Common myeloid progenitor, CD34-positive (primary cell): ENCODE measurements at regions not wholly inside any gene's neighbourhood (a gene's known extent, or its start where the extent isn't known, plus 50 kb on each side); places are given as distances from the start of the nearest gene placed in this dataset.
A peak's percentile ranks its signal among the peaks of the same experiment; 100 is the strongest.
"Not testable (repeated sequence)": the region's sequence is repeated elsewhere in the genome, so short reads cannot be mapped to it uniquely, and the experiment has no call there.

ENCODE experiments used
- CTCF ChIA-PET: fragments of 350-600 bp; sonication (Branson Sonifier 250); formaldehyde crosslinking; loops from one replicate; lab custom pipeline; 2021; ENCODE audit warnings: antibody characterized with exemption; lab: Charles Lee
- POLR2A ChIA-PET: fragments of 350-600 bp; sonication (Branson Sonifier 250); formaldehyde crosslinking; loops from one replicate; lab custom pipeline; 2021; ENCODE audit warnings: antibody characterized with exemption; lab: Charles Lee
- DNase-seq, 3 donors: peaks; one replicate each; pipeline versions ENCODE4 v3.0.0 to v3.0.0-alpha.2; 2013
- H3K27ac ChIP-seq, 2 experiments: 1 replicate in 1 of 2; 2 replicates in 1 of 2; pipeline ENCODE4 v1.7.0; 2013; ENCODE audit warnings: inconsistent platforms in 2 of 2, low read length in 2 of 2, mild to moderate bottlenecking in 2 of 2, low read depth in 1 of 2, moderate library complexity in 1 of 2; ENCODE audit not compliant: severe bottlenecking in 2 of 2, insufficient read depth in 1 of 2, poor library complexity in 1 of 2
- H3K27me3 ChIP-seq, 5 experiments: replicated peaks in 2 of 5; 1 replicate in 3 of 5; 2 replicates in 2 of 5; pipeline versions ENCODE4 v1.6.1 to v1.7.0; 2013; ENCODE audit warnings: low read length in 4 of 5, mild to moderate bottlenecking in 2 of 5, moderate library complexity in 2 of 5, inconsistent platforms in 1 of 5; ENCODE audit not compliant: insufficient read depth in 5 of 5, control insufficient read depth in 4 of 5
- H3K36me3 ChIP-seq, 4 experiments: 1 replicate in 2 of 4; 2 replicates in 2 of 4; pipeline versions ENCODE4 v1.6.1 to v1.7.0; 2013; ENCODE audit warnings: low read length in 3 of 4, control low read depth in 1 of 4, mild to moderate bottlenecking in 1 of 4; ENCODE audit not compliant: control insufficient read depth in 4 of 4, insufficient read depth in 4 of 4
- H3K4me1 ChIP-seq, 4 experiments: 1 replicate in 3 of 4; 2 replicates in 1 of 4; pipeline versions ENCODE4 v1.6.1 to v1.7.1; 2013; ENCODE audit warnings: low read length in 3 of 4, mild to moderate bottlenecking in 3 of 4, control low read depth in 1 of 4, inconsistent platforms in 1 of 4, moderate library complexity in 1 of 4; ENCODE audit not compliant: control insufficient read depth in 4 of 4, insufficient read depth in 4 of 4; ENCODE audit errors: control extremely low read depth in 1 of 4
- H3K4me3 ChIP-seq, 7 experiments: 1 replicate in 4 of 7; 2 replicates in 3 of 7; pipeline versions ENCODE4 v1.5.1 to v1.7.0; 2013; ENCODE audit warnings: mild to moderate bottlenecking in 7 of 7, low read length in 6 of 7, moderate library complexity in 6 of 7, inconsistent platforms in 2 of 7, low read depth in 2 of 7, control low read depth in 1 of 7; ENCODE audit not compliant: insufficient read depth in 4 of 7, control insufficient read depth in 1 of 7; ENCODE audit errors: extremely low read depth in 1 of 7
- H3K9me3 ChIP-seq, 5 experiments: 1 replicate in 4 of 5; 2 replicates in 1 of 5; pipeline versions ENCODE4 v1.6.1 to v1.7.1; 2013; ENCODE audit warnings: low read length in 4 of 5, mild to moderate bottlenecking in 2 of 5, inconsistent platforms in 1 of 5, low read depth in 1 of 5, moderate library complexity in 1 of 5; ENCODE audit not compliant: control insufficient read depth in 4 of 5, insufficient read depth in 2 of 5; ENCODE audit errors: control extremely low read depth in 1 of 5
- WGBS: methylation state at CpG from one replicate; pipeline ENCODE4 v1.1.5; 2013; ENCODE audit not compliant: insufficient coverage; 5-methylcytosine and 5-hydroxymethylcytosine counted together

DNA sequence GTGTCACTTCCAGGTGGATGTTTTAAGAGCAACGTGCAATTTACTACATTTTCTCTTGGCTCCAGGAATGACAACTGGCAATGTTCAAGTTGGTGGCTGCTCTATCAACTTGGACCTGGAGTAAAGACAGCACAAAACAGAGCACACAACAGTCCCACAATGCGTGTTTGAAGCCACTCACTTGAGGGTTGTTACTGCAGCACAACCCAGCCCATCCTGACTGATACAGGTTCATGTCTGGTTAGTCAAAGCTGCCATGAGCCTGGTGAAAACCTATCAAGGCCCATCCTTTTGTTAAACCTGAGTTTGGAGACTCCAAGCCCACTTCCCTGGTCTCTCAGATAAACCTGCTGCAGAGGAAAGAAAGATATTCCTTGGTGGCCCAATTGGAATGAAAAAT is 81.1 kb upstream of the LARP1 start:
- Histone ChIP-seq H3K36me3 (no peaks in the 10 kb centered on the region), H3K27me3 (no peaks in the 10 kb centered on the region), H3K4me1 (peaks cover 0 to 8% (median 2%) of the 10 kb centered on the region in 4 experiments), H3K27ac (no peak overlapping the region), H3K9me3 (no peaks in the 10 kb centered on the region), H3K4me3 (no peak overlapping the region)
- DNase-seq = no peak
- POLR2A ChIA-PET = no interaction called here
- WGBS = 94% methylated on average over 2 of the region's 2 CpGs
- CTCF ChIA-PET = interaction anchor here (0.8 to 1.8 kb wide), 4 partner anchors 9 to 24 kb away, joined by 3 read pairs; no protein-coding TSS in a partner anchor

DNA sequence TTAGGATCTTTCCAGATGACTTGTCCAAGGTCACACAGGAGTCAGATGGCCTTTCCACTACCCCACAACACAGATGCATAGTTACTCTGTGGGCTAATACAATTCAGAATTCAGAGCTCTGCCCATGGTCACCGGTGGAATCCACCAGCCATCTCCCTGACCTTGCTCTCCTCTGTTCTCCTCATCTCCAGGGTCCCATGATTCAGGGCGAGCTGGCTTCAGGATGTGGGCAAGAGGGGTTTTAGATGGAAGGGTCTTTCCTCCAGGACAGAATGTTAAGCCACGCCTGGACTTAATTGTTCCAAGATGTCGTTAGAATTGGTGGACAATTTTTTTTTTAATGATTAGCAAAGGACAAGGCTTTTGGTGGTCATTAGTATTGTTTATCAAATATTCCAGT is 81.7 kb upstream of the LARP1 start:
- Histone ChIP-seq H3K4me3 (no peak overlapping the region), H3K9me3 (peaks cover 0 to 5% (median 0%) of the 10 kb centered on the region in 5 experiments), H3K36me3 (no peaks in the 10 kb centered on the region), H3K4me1 (peaks cover 0 to 8% (median 2%) of the 10 kb centered on the region in 4 experiments), H3K27me3 (no peaks in the 10 kb centered on the region), H3K27ac (no peak overlapping the region)
- 100% methylated on average over 1 of the region's 4 CpGs for WGBS
- ChIA-PET POLR2A (no interaction called here), CTCF (interaction anchor here (0.9 to 1.8 kb wide), 3 partner anchors 9 to 24 kb away, joined by 3 read pairs; no protein-coding TSS in a partner anchor)
- no peak for DNase-seq

DNA sequence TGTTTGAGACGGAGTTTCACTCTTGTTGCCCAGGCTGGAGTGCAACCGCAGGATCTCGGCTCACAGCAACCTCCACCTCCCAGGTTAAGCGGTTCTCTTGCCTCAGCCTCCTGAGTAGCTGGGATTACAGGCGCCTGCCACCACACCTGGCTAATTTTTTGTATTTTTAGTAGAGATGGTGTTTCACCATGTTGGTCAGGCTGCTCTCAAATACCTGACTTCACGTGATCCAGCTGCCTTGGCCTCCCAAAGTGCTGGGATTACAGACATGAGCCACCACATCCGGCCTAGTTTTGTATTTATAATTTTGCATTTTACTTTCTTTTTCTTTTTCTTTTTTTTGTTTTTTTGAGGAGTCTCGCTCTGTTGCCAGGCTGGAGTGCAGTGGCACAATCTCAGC is 85.3 kb upstream of the LARP1 start:
- POLR2A ChIA-PET, H3K27me3 ChIP-seq, H3K4me3 ChIP-seq, H3K27ac ChIP-seq, H3K36me3 ChIP-seq, H3K4me1 ChIP-seq, DNase-seq: not testable (repeated sequence)
- H3K9me3 ChIP-seq = peaks cover under 1 to 12% (median 4%) of the 10 kb centered on the region in 5 experiments
- CTCF ChIA-PET = interaction anchor here (1.2 kb wide), 1 partner anchor 12 kb away, joined by 3 read pairs; no protein-coding TSS in a partner anchor
- 98% methylated on average over 5 of the region's 8 CpGs for WGBS

DNA sequence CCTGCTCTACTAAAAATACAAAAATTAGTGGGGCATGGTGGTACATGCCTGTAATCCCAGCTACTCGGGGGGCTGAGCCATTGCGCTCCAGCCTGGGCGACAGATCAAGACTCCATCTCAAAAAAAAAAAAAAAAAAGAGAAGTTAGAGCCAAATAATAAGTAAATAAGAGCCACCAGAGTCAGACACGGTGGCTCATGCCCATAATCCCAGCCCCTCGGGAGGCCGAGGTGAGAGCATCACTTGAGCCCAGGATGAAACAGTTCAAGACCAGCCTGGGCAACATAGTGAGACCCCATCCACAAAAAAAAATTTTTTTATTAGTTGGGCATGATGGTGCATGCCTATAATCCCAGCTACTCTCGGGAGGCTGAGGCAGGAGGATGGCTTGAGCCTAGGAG is 85.8 kb upstream of the LARP1 start:
- Histone ChIP-seq H3K27ac (no peak overlapping the region), H3K4me1 (no peaks in the 10 kb centered on the region), H3K9me3 (peaks cover 1 to 15% (median 4%) of the 10 kb centered on the region in 5 experiments), H3K27me3 (no peaks in the 10 kb centered on the region), H3K36me3 (no peaks in the 10 kb centered on the region), H3K4me3 (no peak overlapping the region)
- POLR2A ChIA-PET = no interaction called here
- CTCF ChIA-PET = no interaction called here
- 96% methylated on average over 4 of the region's 7 CpGs for WGBS
- DNase-seq = no peak

DNA sequence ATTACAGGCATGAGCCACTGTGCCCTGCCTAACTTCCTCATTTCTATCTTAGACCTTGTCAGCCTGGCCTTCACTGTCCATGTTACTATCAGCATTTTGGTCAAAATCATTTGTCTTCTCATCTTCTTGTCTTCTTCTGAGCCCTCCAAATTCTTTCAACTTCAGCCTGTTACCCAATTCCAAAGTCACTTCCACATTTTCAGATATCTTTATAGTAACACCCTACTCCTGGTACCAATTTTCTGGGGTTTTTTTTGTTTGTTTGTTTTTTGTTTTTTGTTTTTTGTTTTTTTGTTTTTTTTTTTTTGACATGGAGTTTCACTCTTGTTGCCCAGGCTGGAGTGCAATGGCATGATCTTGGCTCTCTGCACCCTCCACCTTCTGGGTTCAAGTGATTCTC is 90.3 kb upstream of the LARP1 start:
- ChIA-PET POLR2A (no interaction called here), CTCF (no interaction called here)
- H3K9me3 ChIP-seq = peaks cover 1 to 26% (median 11%) of the 10 kb centered on the region in 5 experiments

DNA sequence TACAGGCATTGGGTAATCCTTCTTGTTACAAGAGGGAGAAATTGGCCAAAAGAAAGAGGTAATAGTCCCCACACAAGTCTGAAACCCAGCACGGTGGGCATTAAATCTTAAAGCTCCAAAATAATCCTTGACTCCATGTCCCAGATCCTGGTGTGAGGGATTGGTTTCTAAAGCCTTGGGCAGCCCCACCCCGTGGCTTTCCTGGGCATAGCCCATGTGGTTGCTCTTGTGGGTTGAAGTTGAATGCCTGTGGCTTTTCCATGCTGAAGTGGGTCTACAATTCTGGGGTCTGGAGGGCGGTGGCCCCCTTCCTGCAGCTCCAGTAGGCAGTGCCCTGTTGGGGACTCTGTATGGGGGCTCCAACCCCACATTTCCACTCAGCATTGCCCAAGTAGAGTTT is 91.8 kb upstream of the LARP1 start:
- peaks cover 1 to 20% (median 11%) of the 10 kb centered on the region in 5 experiments for H3K9me3 ChIP-seq
- WGBS = 100% methylated on average over 1 of the region's 3 CpGs
- no peaks in the 10 kb centered on the region for H3K36me3 ChIP-seq
- H3K4me1 ChIP-seq = peaks cover 0 to 3% (median 0%) of the 10 kb centered on the region in 4 experiments
- no peak for DNase-seq
- CTCF ChIA-PET = no interaction called here
- no peak overlapping the region for H3K4me3 ChIP-seq
- no peaks in the 10 kb centered on the region for H3K27me3 ChIP-seq
- POLR2A ChIA-PET = no interaction called here
- no peak overlapping the region for H3K27ac ChIP-seq

More for the DNA sequence above, 90.3 kb upstream of the LARP1 start:
- no peaks in the 10 kb centered on the region for H3K27me3 ChIP-seq
- no peak overlapping the region for H3K4me3 ChIP-seq
- DNase-seq = peak in 2 of 3 donors; percentile 25 to 40
- no peaks in the 10 kb centered on the region for H3K36me3 ChIP-seq
- H3K4me1 ChIP-seq = peaks cover 0 to 3% (median 0%) of the 10 kb centered on the region in 4 experiments
- H3K27ac ChIP-seq = no peak overlapping the region

DNA sequence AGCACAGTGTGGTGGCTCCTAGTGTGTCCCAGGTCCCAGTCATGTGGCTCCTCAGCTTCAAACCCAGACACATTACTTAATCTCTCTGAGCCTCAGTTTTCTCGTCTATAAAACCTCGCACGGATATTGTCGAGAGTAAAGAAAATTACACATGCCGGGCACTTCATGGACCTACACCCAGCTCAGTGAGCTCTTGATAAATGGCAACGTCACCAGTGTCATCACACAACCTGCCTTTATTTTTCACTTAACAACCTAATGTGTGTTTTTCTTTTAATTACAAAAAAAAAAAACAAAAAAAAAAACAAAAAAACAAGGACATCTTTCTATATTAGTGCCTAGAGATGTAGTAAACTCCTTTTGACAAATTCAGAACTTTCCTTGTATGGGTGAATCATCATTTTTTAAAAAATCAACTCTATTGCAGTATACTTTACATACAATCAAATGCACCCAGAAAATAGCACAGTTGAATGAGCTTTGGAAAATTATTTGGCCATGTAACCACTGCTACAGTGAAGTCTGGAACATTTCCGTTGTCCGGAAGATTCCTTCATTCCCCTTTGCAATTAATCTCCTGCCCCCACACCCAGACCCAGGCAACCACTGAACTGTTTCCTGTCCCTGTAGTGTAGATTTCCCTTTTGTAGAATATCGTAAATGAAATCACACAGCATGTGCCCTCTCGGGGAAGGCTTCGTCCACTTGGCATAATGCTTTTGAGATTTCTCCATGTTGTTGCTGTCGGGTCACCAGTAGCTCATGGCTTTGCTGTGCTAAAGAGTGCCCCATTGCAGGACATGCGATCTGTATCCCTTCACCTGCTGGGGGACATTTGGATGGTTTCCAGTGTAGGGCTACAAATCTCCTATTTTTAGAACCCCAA is 100.4 kb upstream of the LARP1 start:
- Histone ChIP-seq H3K36me3 (no peaks in the 10 kb centered on the region), H3K4me3 (peak overlapping the region in 5 of 7 experiments; percentile 8 to 69 (median 28)), H3K27ac (peak overlapping the region in 1 of 2 experiments; percentile 80), H3K9me3 (no peaks in the 10 kb centered on the region), H3K4me1 (peaks cover 7 to 28% (median 25%) of the 10 kb centered on the region in 4 experiments), H3K27me3 (no peaks in the 10 kb centered on the region)
- 26% methylated on average over 11 of the region's 13 CpGs for WGBS
- ChIA-PET CTCF (interaction anchor here (1.0 to 1.7 kb wide), 5 partner anchors 18 to 214 kb away, joined by 3 to 4 read pairs (median 3); no protein-coding TSS in a partner anchor), POLR2A (interaction anchor here (0.8 to 1.5 kb wide), 2 partner anchors 60 to 103 kb away, joined by 3 to 4 read pairs; no protein-coding TSS in a partner anchor)
- DNase-seq = peak in 2 of 3 donors; percentile 32 to 50
